HEK293 (cell line): ENCODE measurements at regions not wholly inside any gene's neighbourhood (a gene's known extent, or its start where the extent isn't known, plus 50 kb on each side); places are given as distances from the start of the nearest gene placed in this dataset.

Experiments used
- CTCF ChIA-PET: fragments of 350-600 bp; formaldehyde crosslinking; extraction: SDS; loops from one replicate; lab custom pipeline; 2021; ENCODE audit warnings: antibody characterized with exemption; lab: Yijun Ruan, JAX
- POLR2A ChIA-PET: fragments of 300-600 bp; formaldehyde crosslinking; extraction: SDS; loops from one replicate; lab custom pipeline; 2020; ENCODE audit warnings: antibody characterized with exemption, inconsistent platforms; lab: Yijun Ruan, JAX
- H3K27ac ChIP-seq: fragments of 200-500 bp; sonication (Bioruptor generic); 2 replicates; pipeline ENCODE4 v1.5.1; 2014; ENCODE audit warnings: low read depth, low read length, control low read depth, inconsistent platforms; ENCODE audit errors: extremely low read depth
- H3K36me3 ChIP-seq, 2 experiments: fragments of 200-500 bp in 1 of 2; sonication (Bioruptor generic) in 1 of 2; 1 replicate in 1 of 2; 2 replicates in 1 of 2; pipeline ENCODE4 v1.5.1; 2014 to 2017; ENCODE audit warnings: inconsistent platforms in 2 of 2, low read length in 2 of 2; ENCODE audit not compliant: control insufficient read depth in 2 of 2, insufficient read depth in 1 of 2
- H3K4me1 ChIP-seq: fragments of 200-500 bp; sonication (Bioruptor generic); 2 replicates; pipeline ENCODE4 v1.5.1; 2014; ENCODE audit warnings: mild to moderate bottlenecking, low read length, inconsistent platforms; ENCODE audit not compliant: control insufficient read depth, insufficient read depth
- H3K4me3 ChIP-seq: 2 replicates; pipeline ENCODE4 v1.5.1; 2011; ENCODE audit warnings: low read depth, mild to moderate bottlenecking, control low read depth, low read length, moderate library complexity
- H3K9me3 ChIP-seq: fragments of 200-500 bp; sonication (Bioruptor generic); 2 replicates; pipeline ENCODE4 v1.5.1; 2014; ENCODE audit warnings: low read depth, low read length, inconsistent platforms; ENCODE audit not compliant: control insufficient read depth, insufficient read depth
- GLI2 ChIP-seq: fragments of 450-650 bp; formaldehyde crosslinking; IDR thresholded peaks from 2 replicates; pipeline ENCODE4; 2017; ENCODE audit warnings: missing biosample characterization, missing genetic modification characterization, low read depth, borderline replicate concordance
- HOXC10 ChIP-seq: sonication (generic); formaldehyde crosslinking; IDR thresholded peaks from 2 replicates; pipeline ENCODE4 v1.8.1; 2023; ENCODE audit warnings: mild to moderate bottlenecking, missing genetic modification reagents
- REST ChIP-seq: fragments of 450-650 bp; formaldehyde crosslinking; IDR thresholded peaks from 2 replicates; pipeline ENCODE4 v1.5.1; 2016; ENCODE audit warnings: missing biosample characterization, missing genetic modification characterization
- SETDB1 ChIP-seq: IDR thresholded peaks from one replicate; pipeline ENCODE4 v1.6.1; 2017; ENCODE audit warnings: mild to moderate bottlenecking, low read length, moderate library complexity, mixed read lengths; ENCODE audit not compliant: insufficient read length
- ZBTB49 ChIP-seq: fragments of 450-650 bp; formaldehyde crosslinking; IDR thresholded peaks from 2 replicates; pipeline ENCODE4 v1.5.1; 2016; ENCODE audit warnings: missing biosample characterization, missing genetic modification characterization, low read depth
- ZNF114 ChIP-seq: fragments of 450-650 bp; formaldehyde crosslinking; IDR thresholded peaks from 2 replicates; pipeline ENCODE4 v1.5.0; 2017; ENCODE audit warnings: missing biosample characterization, missing genetic modification characterization
- ZNF157 ChIP-seq: fragments of 450-650 bp; formaldehyde crosslinking; IDR thresholded peaks from 2 replicates; pipeline ENCODE4 v1.5.1; 2016; ENCODE audit warnings: missing biosample characterization, missing genetic modification characterization
- ZNF202 ChIP-seq: fragments of 450-650 bp; formaldehyde crosslinking; IDR thresholded peaks from 2 replicates; pipeline ENCODE4 v1.5.1; 2016; ENCODE audit warnings: missing biosample characterization, missing genetic modification characterization, borderline replicate concordance
- ZNF214 ChIP-seq: fragments of 450-650 bp; formaldehyde crosslinking; IDR thresholded peaks from 2 replicates; pipeline ENCODE4 v1.5.1; 2017; ENCODE audit warnings: missing biosample characterization, mild to moderate bottlenecking, missing genetic modification characterization, borderline replicate concordance
- ZNF26 ChIP-seq: fragments of 450-650 bp; formaldehyde crosslinking; IDR thresholded peaks from 2 replicates; pipeline ENCODE4 v1.5.1; 2016; ENCODE audit warnings: missing biosample characterization, missing genetic modification characterization
- ZNF398 ChIP-seq: fragments of 450-650 bp; formaldehyde crosslinking; IDR thresholded peaks from 2 replicates; pipeline ENCODE4 v1.5.1; 2017; ENCODE audit warnings: missing biosample characterization, missing genetic modification characterization
- ZSCAN16 ChIP-seq: fragments of 450-650 bp; formaldehyde crosslinking; IDR thresholded peaks from 2 replicates; pipeline ENCODE4 v1.5.1; 2016; ENCODE audit warnings: missing biosample characterization, missing genetic modification characterization
- ZSCAN5A ChIP-seq: fragments of 450-650 bp; formaldehyde crosslinking; IDR thresholded peaks from 2 replicates; pipeline ENCODE4 v1.5.1; 2016; ENCODE audit warnings: missing biosample characterization, missing genetic modification characterization
- TF ChIP-seq, protein P1 (sequence below): fragments of 450-650 bp; formaldehyde crosslinking; IDR thresholded peaks from 2 replicates; pipeline ENCODE4 v1.5.1; 2017; ENCODE audit warnings: missing biosample characterization, missing genetic modification characterization

DNA sequence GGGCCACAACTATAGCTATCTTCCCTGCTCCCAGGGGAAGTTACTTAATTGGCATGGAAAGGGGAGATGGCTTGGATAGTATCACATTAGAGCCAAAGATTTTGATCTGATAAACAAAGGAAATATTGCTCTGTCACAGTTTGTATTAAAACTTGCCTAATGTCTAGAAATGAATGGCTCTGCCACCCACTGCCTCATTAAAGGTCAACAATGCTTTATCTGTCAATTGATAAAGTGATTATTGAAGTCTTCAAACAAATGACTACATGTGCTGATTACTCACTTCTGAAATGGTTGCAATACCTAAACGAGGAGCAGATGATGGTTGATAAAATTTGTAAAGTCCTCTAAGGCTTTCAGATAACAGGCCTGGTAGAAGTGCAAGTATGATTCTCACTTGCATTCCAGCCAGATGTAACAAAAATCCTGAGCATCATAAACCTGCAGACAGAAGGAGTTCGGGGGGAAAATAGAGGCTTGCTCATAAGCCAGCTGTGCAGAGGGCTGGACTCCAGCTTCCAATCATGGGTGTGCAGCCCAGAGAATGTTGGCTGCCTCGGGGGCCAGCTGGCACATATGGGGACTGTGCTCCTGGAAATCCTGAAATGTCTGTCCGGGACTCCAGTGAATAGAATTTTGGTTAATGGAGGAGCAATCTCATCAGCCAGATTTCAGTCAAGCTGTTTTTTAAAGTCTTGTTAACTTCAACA lies 200.5 kb upstream of the SLC27A6 start:
- Histone ChIP-seq H3K4me1 (no peaks in the 10 kb centered on the region), H3K36me3 (no peaks in the 10 kb centered on the region), H3K4me3 (no peak overlapping the region), H3K9me3 (no peaks in the 10 kb centered on the region), H3K27ac (no peak overlapping the region)
- POLR2A ChIA-PET = no interaction called here
- CTCF ChIA-PET = no interaction called here
- no peak for TF ChIP-seq ZNF114

GRCh38 chr5:128765448-128766061 lies 199.7 kb upstream of the SLC27A6 start:
- POLR2A ChIA-PET = no interaction called here
- no peak overlapping the region for H3K27ac ChIP-seq
- TF ChIP-seq ZNF26 (tag by site-specific recombination) = no peak
- TF ChIP-seq ZNF398 = no peak
- no peak for TF ChIP-seq ZBTB49 (tag by site-specific recombination)
- no peak for TF ChIP-seq ZNF202 (tag by site-specific recombination)
- TF ChIP-seq ZSCAN5A = no peak
- TF ChIP-seq REST (tag by site-specific recombination) = no peak
- TF ChIP-seq ZNF214 (tag by site-specific recombination) = no peak
- no peak for TF ChIP-seq SETDB1
- no peak for TF ChIP-seq GLI2 (tag by site-specific recombination)
- TF ChIP-seq ZSCAN16 (tag by site-specific recombination) = no peak
- TF ChIP-seq, protein P1, sequence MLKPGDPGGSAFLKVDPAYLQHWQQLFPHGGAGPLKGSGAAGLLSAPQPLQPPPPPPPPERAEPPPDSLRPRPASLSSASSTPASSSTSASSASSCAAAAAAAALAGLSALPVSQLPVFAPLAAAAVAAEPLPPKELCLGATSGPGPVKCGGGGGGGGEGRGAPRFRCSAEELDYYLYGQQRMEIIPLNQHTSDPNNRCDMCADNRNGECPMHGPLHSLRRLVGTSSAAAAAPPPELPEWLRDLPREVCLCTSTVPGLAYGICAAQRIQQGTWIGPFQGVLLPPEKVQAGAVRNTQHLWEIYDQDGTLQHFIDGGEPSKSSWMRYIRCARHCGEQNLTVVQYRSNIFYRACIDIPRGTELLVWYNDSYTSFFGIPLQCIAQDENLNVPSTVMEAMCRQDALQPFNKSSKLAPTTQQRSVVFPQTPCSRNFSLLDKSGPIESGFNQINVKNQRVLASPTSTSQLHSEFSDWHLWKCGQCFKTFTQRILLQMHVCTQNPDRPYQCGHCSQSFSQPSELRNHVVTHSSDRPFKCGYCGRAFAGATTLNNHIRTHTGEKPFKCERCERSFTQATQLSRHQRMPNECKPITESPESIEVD (tag by site-specific recombination) = no peak
- TF ChIP-seq HOXC10 (CRISPR knock-in tag) = no peak
- no peak for TF ChIP-seq ZNF157 (tag by site-specific recombination)
- H3K4me1 ChIP-seq = no peaks in the 10 kb centered on the region
- CTCF ChIA-PET = no interaction called here
- H3K4me3 ChIP-seq = no peak overlapping the region
- H3K36me3 ChIP-seq = no peaks in the 10 kb centered on the region
- no peaks in the 10 kb centered on the region for H3K9me3 ChIP-seq
